ENCODE measurements at regions not wholly inside any gene's neighbourhood (a gene's known extent, or its start where the extent isn't known, plus 50 kb on each side); places are given as distances from the start of the nearest gene placed in this dataset.

GRCh38 chr3:22568285-22568684, 634.8 kb upstream of the UBE2E2 start:
- no peaks in the 10 kb centered on the region for H3K4me1 ChIP-seq
- FAIRE-seq (no peak), ATAC-seq (no peak), DNase-seq (ENCODE audit: low read depth in 1 of 2, low spot score in 1 of 2) (no peak)
- ChIA-PET POLR2A (no interaction called here), CTCF (no interaction called here)
- WGBS (ENCODE audit: missing lambda C conversion rate), result 10% methylated on average over 1 of the region's 1 CpG
- no peak overlapping the region for H3K4me3 ChIP-seq
- no peaks in the 10 kb centered on the region for H3K9me3 ChIP-seq
- no peak overlapping the region for H3K4me2 ChIP-seq
- TF ChIP-seq JUNB (IDR thresholded peaks at IDR 0.05), result no peak
- H3K27ac ChIP-seq, result no peak overlapping the region

GRCh38 chr3:22569570-22569969, 633.6 kb upstream of the UBE2E2 start:
- H3K4me1 ChIP-seq, result no peaks in the 10 kb centered on the region
- no peak overlapping the region for H3K27ac ChIP-seq
- no peak overlapping the region for H3K4me3 ChIP-seq
- DNase-seq (ENCODE audit: low read depth in 1 of 2, low spot score in 1 of 2) (no peak), ATAC-seq (no peak), FAIRE-seq (no peak)
- CTCF ChIA-PET, result no interaction called here
- no peak overlapping the region for H3K4me2 ChIP-seq
- WGBS (ENCODE audit: missing lambda C conversion rate), result 5% methylated on average over 2 of the region's 2 CpGs
- POLR2A ChIA-PET, result no interaction called here
- no peaks in the 10 kb centered on the region for H3K9me3 ChIP-seq
- TF ChIP-seq ZC3H11A (IDR thresholded peaks at IDR 0.05), result no peak
- TF ChIP-seq ATOH8 (CRISPR knock-in tag; IDR thresholded peaks at IDR 0.05; ENCODE audit: low read depth), result no peak
- no peak for TF ChIP-seq CTCF (IDR thresholded peaks at IDR 0.05)
- no peak for TF ChIP-seq ZNF302 (CRISPR knock-in tag; IDR thresholded peaks at IDR 0.05)
- no peak for TF ChIP-seq CHD4 (IDR thresholded peaks at IDR 0.05; ENCODE audit: borderline replicate concordance)
- TF ChIP-seq FOXS1 (CRISPR knock-in tag; IDR thresholded peaks at IDR 0.05), result no peak
- TF ChIP-seq SREBF2 (IDR thresholded peaks at IDR 0.05), result no peak
- TF ChIP-seq MAFK (IDR thresholded peaks at IDR 0.05; ENCODE audit: partially characterized antibody), result no peak
- no peak for TF ChIP-seq NFE2L2 (conservative IDR thresholded peaks at IDR 0.05; ENCODE audit: low read length)
- no peak for TF ChIP-seq RNF2 (IDR thresholded peaks at IDR 0.05; ENCODE audit: borderline replicate concordance, low read depth)
- TF ChIP-seq SMC3 (IDR thresholded peaks at IDR 0.05), result no peak
- no peak for TF ChIP-seq FOSB (CRISPR knock-in tag; IDR thresholded peaks at IDR 0.05)
- no peak for TF ChIP-seq EHF (CRISPR knock-in tag; IDR thresholded peaks at IDR 0.05)
- no peak for TF ChIP-seq MAZ (IDR thresholded peaks at IDR 0.05; ENCODE audit: borderline replicate concordance, low read depth, low read length)

GRCh38 chr3:22581007-22581406, 622.1 kb upstream of the UBE2E2 start:
- H3K27ac ChIP-seq, result no peak overlapping the region
- no peaks in the 10 kb centered on the region for H3K4me1 ChIP-seq
- FAIRE-seq, result no peak
- H3K4me3 ChIP-seq, result no peak overlapping the region
- POLR2A ChIA-PET, result no interaction called here
- no peaks in the 10 kb centered on the region for H3K9me3 ChIP-seq
- no peak overlapping the region for H3K4me2 ChIP-seq
- CTCF ChIA-PET, result no interaction called here
- DNase-seq (ENCODE audit: low read depth in 1 of 2, low spot score in 1 of 2), result no peak
- no peak for ATAC-seq
- TF ChIP-seq MAFK (IDR thresholded peaks at IDR 0.05; ENCODE audit: partially characterized antibody), result no peak
- TF ChIP-seq KDM1A (IDR thresholded peaks at IDR 0.05; ENCODE audit: low read depth), result no peak
- no peak for TF ChIP-seq FOSL2 (IDR thresholded peaks at IDR 0.05)
- TF ChIP-seq FOSL2 (CRISPR knock-in tag; IDR thresholded peaks at IDR 0.05), result no peak
- no peak for TF ChIP-seq NFE2L2 (conservative IDR thresholded peaks at IDR 0.05; ENCODE audit: low read length)
- no peak for TF ChIP-seq REST (IDR thresholded peaks at IDR 0.05)
- TF ChIP-seq FOSB (CRISPR knock-in tag; IDR thresholded peaks at IDR 0.05), result no peak
- no peak for TF ChIP-seq HMGXB4 (CRISPR knock-in tag; IDR thresholded peaks at IDR 0.05; ENCODE audit: borderline replicate concordance)
- no peak for TF ChIP-seq SMC3 (IDR thresholded peaks at IDR 0.05)
- no peak for TF ChIP-seq ELK1 (IDR thresholded peaks at IDR 0.05; ENCODE audit: low read depth, low read length)
- TF ChIP-seq ZFP36 (IDR thresholded peaks at IDR 0.05; ENCODE audit: borderline replicate concordance, partially characterized antibody), result no peak
- TF ChIP-seq EHMT2 (IDR thresholded peaks at IDR 0.05; ENCODE audit: low read depth), result no peak
- no peak for TF ChIP-seq ZSCAN20 (CRISPR knock-in tag; IDR thresholded peaks at IDR 0.05)
- no peak for TF ChIP-seq NPAS2 (CRISPR knock-in tag; IDR thresholded peaks at IDR 0.05; ENCODE audit: borderline replicate concordance)
- no peak for TF ChIP-seq HDAC2 (IDR thresholded peaks at IDR 0.05)
- no peak for TF ChIP-seq HES2 (IDR thresholded peaks at IDR 0.05)
